GM12878 (cell line): ENCODE measurements at regions not wholly inside any gene's neighbourhood (a gene's known extent, or its start where the extent isn't known, plus 50 kb on each side); places are given as distances from the start of the nearest gene placed in this dataset.

Source experiments
- ATAC-seq: fragments of 200-7000 bp; cut with Tn5 transposase; 3 replicates; pipeline ENCODE4 v1.9.1; 2020; ENCODE audit warnings: mild to moderate bottlenecking, moderate library complexity
- BruUV-seq: library from RNA; stranded (reverse); fragments of 400-500 nt; replicated peaks from 2 replicates; lab custom pipeline; 2021; lab: Mats Ljungman, UMichigan
- CTCF ChIA-PET: fragments of 300-600 bp; sonication (Branson Sonifier 250); formaldehyde crosslinking; extraction: SDS; loops from one replicate; lab custom pipeline; 2021; ENCODE audit warnings: inconsistent platforms; lab: Yijun Ruan, JAX
- POLR2A ChIA-PET: fragments of 350-600 bp; formaldehyde crosslinking; extraction: SDS; loops from one replicate; lab custom pipeline; 2021; ENCODE audit warnings: inconsistent platforms; lab: Charles Lee
- RAD21 ChIA-PET: fragments of 300-600 bp; sonication (Branson Sonifier 250); formaldehyde crosslinking; loops from one replicate; lab custom pipeline; 2023; ENCODE audit warnings: antibody characterized with exemption; ENCODE audit not compliant: unreplicated experiment; lab: Charles Lee
- SMC1A ChIA-PET: fragments of 300-600 bp; sonication (Branson Sonifier 250); formaldehyde crosslinking; loops from one replicate; lab custom pipeline; 2023; ENCODE audit not compliant: unreplicated experiment, uncharacterized antibody; lab: Charles Lee
- DNase-seq: peaks from one replicate; pipeline ENCODE4 v3.0.0-alpha.2; 2011; ENCODE audit warnings: low read depth, low spot score
- FAIRE-seq: peaks from 3 replicates; lab custom pipeline; 2011; peaks lifted over from hg19 to GRCh38; lab: Jason Lieb, UNC
- H2AFZ ChIP-seq: 2 replicates; pipeline ENCODE4 v1.6.0; 2011; ENCODE audit warnings: low read depth, low read length, control low read depth; ENCODE audit not compliant: control insufficient read depth
- H3K27ac ChIP-seq: 2 replicates; pipeline ENCODE4 v1.5.1; 2011; ENCODE audit warnings: control low read depth; ENCODE audit not compliant: control insufficient read depth, insufficient read depth
- H3K27me3 ChIP-seq, 2 experiments: replicated peaks in 1 of 2; 2 replicates each; pipeline versions ENCODE4 v1.6.0 to v1.6.1; 2011; ENCODE audit warnings: low read length in 1 of 2; ENCODE audit not compliant: control insufficient read depth in 2 of 2, insufficient read depth in 2 of 2
- H3K36me3 ChIP-seq, 2 experiments: 2 replicates each; pipeline ENCODE4 v1.5.1; 2011; ENCODE audit warnings: low read length in 1 of 2; ENCODE audit not compliant: control insufficient read depth in 2 of 2, insufficient read depth in 2 of 2
- H3K4me1 ChIP-seq: 2 replicates; pipeline ENCODE4 v1.6.1; 2011; ENCODE audit warnings: mild to moderate bottlenecking, low read length, moderate library complexity, mixed read lengths; ENCODE audit not compliant: control insufficient read depth, insufficient read depth
- H3K4me2 ChIP-seq: 2 replicates; pipeline ENCODE4 v1.6.0; 2011; ENCODE audit warnings: control low read depth; ENCODE audit not compliant: control insufficient read depth, insufficient read depth
- H3K4me3 ChIP-seq: fragments of 200-600 bp; sonication (generic); 2 replicates; pipeline ENCODE4 v1.5.1; 2016
- H3K79me2 ChIP-seq: 2 replicates; pipeline ENCODE4 v1.6.0; 2011; ENCODE audit warnings: low read length; ENCODE audit not compliant: control insufficient read depth, insufficient read depth
- H3K9ac ChIP-seq: 2 replicates; pipeline ENCODE4 v1.8.0; 2011; ENCODE audit warnings: low read length, control low read depth, mixed read lengths; ENCODE audit not compliant: control insufficient read depth, insufficient read depth
- H3K9me3 ChIP-seq: replicated peaks from 3 replicates; pipeline ENCODE4 v1.5.1; 2011; ENCODE audit warnings: mild to moderate bottlenecking, low read length; ENCODE audit not compliant: control insufficient read depth, insufficient read depth
- H4K20me1 ChIP-seq: 2 replicates; pipeline ENCODE4 v1.6.0; 2011; ENCODE audit not compliant: control insufficient read depth, insufficient read depth
- CREM ChIP-seq: IDR thresholded peaks from 2 replicates; pipeline ENCODE4 v1.6.1; 2014; ENCODE audit warnings: antibody characterized with exemption, low read depth
- IKZF1 ChIP-seq: fragments of 450-650 bp; conservative IDR thresholded peaks from 2 replicates; pipeline ENCODE4 v1.6.1; 2017; ENCODE audit warnings: antibody characterized with exemption, mild to moderate bottlenecking
- JUND ChIP-seq: IDR thresholded peaks from 2 replicates; pipeline ENCODE4 v1.6.1; 2012; ENCODE audit warnings: low read depth, mild to moderate bottlenecking, low read length, improper control_type of control experiment, moderate library complexity
- NFYA ChIP-seq: IDR thresholded peaks from 2 replicates; pipeline ENCODE4 v1.6.1; 2011; ENCODE audit warnings: low read depth, mild to moderate bottlenecking, low read length, improper control_type of control experiment, borderline replicate concordance
- SREBF2 ChIP-seq: IDR thresholded peaks from 2 replicates; pipeline ENCODE4 v1.6.1; 2012; ENCODE audit warnings: mild to moderate bottlenecking, low read length
- WGBS: methylation state at CpG from one replicate; pipeline ENCODE4 v1.1.6; 2016; ENCODE audit warnings: low lambda C conversion rate; ENCODE audit not compliant: insufficient replicate concordance, insufficient coverage; ENCODE audit errors: missing lambda C conversion rate; 5-methylcytosine and 5-hydroxymethylcytosine counted together
- in situ Hi-C: fragments of 300-500 bp; cut with MboI; formaldehyde crosslinking; loops from 9 replicates; pipeline ENCODE4 v1.14.3; 2018; ENCODE audit warnings: mixed read lengths
- intact Hi-C: fragments of 100-400 bp; cut with micrococcal nuclease; formaldehyde crosslinking; loops from one replicate; pipeline ENCODE4 v1.14.2; 2022; ENCODE audit not compliant: unreplicated experiment
- TF ChIP-seq, protein P1 (sequence below): fragments of 450-650 bp; conservative IDR thresholded peaks from 2 replicates; pipeline ENCODE4 v1.6.1; 2017; ENCODE audit warnings: mild to moderate bottlenecking, moderate library complexity
- TF ChIP-seq, protein P2 (sequence below): fragments of 450-650 bp; IDR thresholded peaks from 2 replicates; pipeline ENCODE4 v1.6.1; 2017; ENCODE audit warnings: mild to moderate bottlenecking, low read depth, inconsistent platforms; ENCODE audit not compliant: poor library complexity, severe bottlenecking
- TF ChIP-seq, protein P3 (sequence below): IDR thresholded peaks from 2 replicates; pipeline ENCODE4 v1.6.1; 2012; ENCODE audit warnings: low read depth, low read length, improper control_type of control experiment
- TF ChIP-seq, protein P4 (sequence below): fragments of 450-650 bp; IDR thresholded peaks from 2 replicates; pipeline ENCODE4 v1.6.1; 2017; ENCODE audit warnings: mild to moderate bottlenecking

DNA sequence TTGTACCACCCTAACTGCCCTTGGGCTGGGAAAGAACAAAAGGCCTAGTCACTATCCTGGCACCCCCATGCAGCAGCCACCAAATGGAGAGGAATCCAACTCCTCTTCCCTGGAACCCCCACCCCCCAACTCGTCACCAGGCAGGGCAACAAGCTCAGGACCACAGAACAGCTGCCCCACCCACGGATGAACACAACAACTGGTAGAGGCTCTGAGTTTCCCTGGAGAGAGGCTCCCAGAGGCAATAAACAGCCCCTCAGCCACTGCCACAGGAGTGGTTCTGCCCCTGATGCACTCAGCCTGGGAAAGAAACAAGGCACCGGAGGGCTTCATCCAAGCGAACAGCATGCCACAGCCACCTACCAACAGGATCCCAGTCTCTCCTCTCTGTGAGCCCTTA, 778.4 kb upstream of the FAT3 start:
- H2AFZ ChIP-seq, result no peak overlapping the region
- ChIA-PET CTCF (no interaction called here), SMC1A (no interaction called here), POLR2A (no interaction called here), RAD21 (no interaction called here)
- H3K9me3 ChIP-seq, result no peaks in the 10 kb centered on the region
- no peaks in the 10 kb centered on the region for H3K4me1 ChIP-seq
- DNase-seq (no peak), FAIRE-seq (no peak), ATAC-seq (no peak)
- no peaks in the 10 kb centered on the region for H3K36me3 ChIP-seq
- H3K4me2 ChIP-seq, result no peak overlapping the region
- TF ChIP-seq, protein P1, sequence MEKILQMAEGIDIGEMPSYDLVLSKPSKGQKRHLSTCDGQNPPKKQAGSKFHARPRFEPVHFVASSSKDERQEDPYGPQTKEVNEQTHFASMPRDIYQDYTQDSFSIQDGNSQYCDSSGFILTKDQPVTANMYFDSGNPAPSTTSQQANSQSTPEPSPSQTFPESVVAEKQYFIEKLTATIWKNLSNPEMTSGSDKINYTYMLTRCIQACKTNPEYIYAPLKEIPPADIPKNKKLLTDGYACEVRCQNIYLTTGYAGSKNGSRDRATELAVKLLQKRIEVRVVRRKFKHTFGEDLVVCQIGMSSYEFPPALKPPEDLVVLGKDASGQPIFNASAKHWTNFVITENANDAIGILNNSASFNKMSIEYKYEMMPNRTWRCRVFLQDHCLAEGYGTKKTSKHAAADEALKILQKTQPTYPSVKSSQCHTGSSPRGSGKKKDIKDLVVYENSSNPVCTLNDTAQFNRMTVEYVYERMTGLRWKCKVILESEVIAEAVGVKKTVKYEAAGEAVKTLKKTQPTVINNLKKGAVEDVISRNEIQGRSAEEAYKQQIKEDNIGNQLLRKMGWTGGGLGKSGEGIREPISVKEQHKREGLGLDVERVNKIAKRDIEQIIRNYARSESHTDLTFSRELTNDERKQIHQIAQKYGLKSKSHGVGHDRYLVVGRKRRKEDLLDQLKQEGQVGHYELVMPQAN, result no peak
- TF ChIP-seq JUND, result no peak
- H3K79me2 ChIP-seq, result no peaks in the 10 kb centered on the region
- 37% methylated on average over 4 of the region's 4 CpGs for WGBS
- in situ Hi-C loops, result no loop called here
- H3K4me3 ChIP-seq, result no peak overlapping the region
- intact Hi-C loops, result no loop called here
- no peak overlapping the region for H3K9ac ChIP-seq
- no peaks in the 10 kb centered on the region for H3K27me3 ChIP-seq
- BruUV-seq, result no TSS peak
- no peaks in the 10 kb centered on the region for H4K20me1 ChIP-seq
- H3K27ac ChIP-seq, result no peak overlapping the region

DNA sequence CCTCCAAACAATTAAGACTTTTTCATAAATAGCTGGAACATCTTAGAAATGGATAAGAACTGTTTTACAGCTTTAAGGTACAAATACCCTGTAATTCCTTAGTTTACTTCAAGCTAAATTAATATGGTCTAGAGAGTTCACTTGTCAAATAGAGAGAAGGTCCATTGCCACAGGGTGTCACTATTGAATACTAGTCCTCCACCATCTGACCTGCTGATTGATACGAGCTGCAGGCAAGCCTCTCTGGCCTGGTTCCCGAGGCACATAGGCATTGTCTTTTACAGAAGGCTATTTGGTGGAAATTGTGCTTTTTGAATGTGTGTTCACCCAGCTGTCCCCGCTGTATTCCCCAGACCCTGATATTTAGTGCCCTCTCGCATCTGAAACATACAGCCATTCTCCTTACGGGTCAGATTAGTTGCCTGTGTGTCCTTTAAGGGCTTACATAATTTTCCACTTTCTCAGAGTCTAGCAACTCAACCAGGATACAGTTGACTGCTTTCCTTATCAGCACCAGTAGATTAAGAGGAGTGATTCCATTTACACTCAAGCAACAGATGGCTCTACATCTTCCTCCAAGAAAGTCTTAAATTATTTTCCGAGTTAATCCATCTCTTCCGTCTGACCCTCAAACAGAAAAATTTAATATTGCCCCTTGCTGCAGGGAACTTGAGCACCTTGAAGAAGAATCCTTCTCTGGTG, 788.8 kb upstream of the FAT3 start:
- BruUV-seq, result no TSS peak
- intact Hi-C loops, result no loop called here
- H3K4me2 ChIP-seq, result no peak overlapping the region
- 15% methylated on average over 7 of the region's 7 CpGs for WGBS
- POLR2A ChIA-PET, result no interaction called here
- H3K79me2 ChIP-seq, result no peaks in the 10 kb centered on the region
- no peaks in the 10 kb centered on the region; a peak in 1 of 4 replicates for H3K36me3 ChIP-seq
- H3K4me3 ChIP-seq, result no peak overlapping the region
- SMC1A ChIA-PET, result no interaction called here
- FAIRE-seq, result no peak
- no peaks in the 10 kb centered on the region for H3K9me3 ChIP-seq
- H2AFZ ChIP-seq, result no peak overlapping the region
- H3K27me3 ChIP-seq, result no peaks in the 10 kb centered on the region
- no peaks in the 10 kb centered on the region for H3K4me1 ChIP-seq
- no peak overlapping the region for H3K9ac ChIP-seq
- in situ Hi-C loops, result no loop called here
- RAD21 ChIA-PET, result no interaction called here
- no peaks in the 10 kb centered on the region for H4K20me1 ChIP-seq
- DNase-seq, result no peak
- no peak overlapping the region for H3K27ac ChIP-seq
- CTCF ChIA-PET, result no interaction called here
- ATAC-seq, result no peak
- TF ChIP-seq, protein P2, sequence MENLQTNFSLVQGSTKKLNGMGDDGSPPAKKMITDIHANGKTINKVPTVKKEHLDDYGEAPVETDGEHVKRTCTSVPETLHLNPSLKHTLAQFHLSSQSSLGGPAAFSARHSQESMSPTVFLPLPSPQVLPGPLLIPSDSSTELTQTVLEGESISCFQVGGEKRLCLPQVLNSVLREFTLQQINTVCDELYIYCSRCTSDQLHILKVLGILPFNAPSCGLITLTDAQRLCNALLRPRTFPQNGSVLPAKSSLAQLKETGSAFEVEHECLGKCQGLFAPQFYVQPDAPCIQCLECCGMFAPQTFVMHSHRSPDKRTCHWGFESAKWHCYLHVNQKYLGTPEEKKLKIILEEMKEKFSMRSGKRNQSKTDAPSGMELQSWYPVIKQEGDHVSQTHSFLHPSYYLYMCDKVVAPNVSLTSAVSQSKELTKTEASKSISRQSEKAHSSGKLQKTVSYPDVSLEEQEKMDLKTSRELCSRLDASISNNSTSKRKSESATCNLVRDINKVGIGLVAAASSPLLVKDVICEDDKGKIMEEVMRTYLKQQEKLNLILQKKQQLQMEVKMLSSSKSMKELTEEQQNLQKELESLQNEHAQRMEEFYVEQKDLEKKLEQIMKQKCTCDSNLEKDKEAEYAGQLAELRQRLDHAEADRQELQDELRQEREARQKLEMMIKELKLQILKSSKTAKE, result no peak
- TF ChIP-seq, protein P3, sequence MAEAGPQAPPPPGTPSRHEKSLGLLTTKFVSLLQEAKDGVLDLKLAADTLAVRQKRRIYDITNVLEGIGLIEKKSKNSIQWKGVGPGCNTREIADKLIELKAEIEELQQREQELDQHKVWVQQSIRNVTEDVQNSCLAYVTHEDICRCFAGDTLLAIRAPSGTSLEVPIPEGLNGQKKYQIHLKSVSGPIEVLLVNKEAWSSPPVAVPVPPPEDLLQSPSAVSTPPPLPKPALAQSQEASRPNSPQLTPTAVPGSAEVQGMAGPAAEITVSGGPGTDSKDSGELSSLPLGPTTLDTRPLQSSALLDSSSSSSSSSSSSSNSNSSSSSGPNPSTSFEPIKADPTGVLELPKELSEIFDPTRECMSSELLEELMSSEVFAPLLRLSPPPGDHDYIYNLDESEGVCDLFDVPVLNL, result no peak
- TF ChIP-seq IKZF1 (no peak), CREM (no peak), SREBF2 (no peak), NFYA (no peak)
- TF ChIP-seq, protein P4, sequence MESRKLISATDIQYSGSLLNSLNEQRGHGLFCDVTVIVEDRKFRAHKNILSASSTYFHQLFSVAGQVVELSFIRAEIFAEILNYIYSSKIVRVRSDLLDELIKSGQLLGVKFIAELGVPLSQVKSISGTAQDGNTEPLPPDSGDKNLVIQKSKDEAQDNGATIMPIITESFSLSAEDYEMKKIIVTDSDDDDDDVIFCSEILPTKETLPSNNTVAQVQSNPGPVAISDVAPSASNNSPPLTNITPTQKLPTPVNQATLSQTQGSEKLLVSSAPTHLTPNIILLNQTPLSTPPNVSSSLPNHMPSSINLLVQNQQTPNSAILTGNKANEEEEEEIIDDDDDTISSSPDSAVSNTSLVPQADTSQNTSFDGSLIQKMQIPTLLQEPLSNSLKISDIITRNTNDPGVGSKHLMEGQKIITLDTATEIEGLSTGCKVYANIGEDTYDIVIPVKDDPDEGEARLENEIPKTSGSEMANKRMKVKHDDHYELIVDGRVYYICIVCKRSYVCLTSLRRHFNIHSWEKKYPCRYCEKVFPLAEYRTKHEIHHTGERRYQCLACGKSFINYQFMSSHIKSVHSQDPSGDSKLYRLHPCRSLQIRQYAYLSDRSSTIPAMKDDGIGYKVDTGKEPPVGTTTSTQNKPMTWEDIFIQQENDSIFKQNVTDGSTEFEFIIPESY, result no peak
